Left renal pelvis (tissue), 4 donors: ENCODE measurements at regions not wholly inside any gene's neighbourhood (a gene's known extent, or its start where the extent isn't known, plus 50 kb on each side); places are given as distances from the start of the nearest gene placed in this dataset.

Experiments used
- DNase-seq, 4 donors: peaks; one replicate each; pipeline ENCODE4 v3.0.0-alpha.2; 2013; ENCODE audit warnings: low read depth in 4 of 4, low spot score in 3 of 4

DNA sequence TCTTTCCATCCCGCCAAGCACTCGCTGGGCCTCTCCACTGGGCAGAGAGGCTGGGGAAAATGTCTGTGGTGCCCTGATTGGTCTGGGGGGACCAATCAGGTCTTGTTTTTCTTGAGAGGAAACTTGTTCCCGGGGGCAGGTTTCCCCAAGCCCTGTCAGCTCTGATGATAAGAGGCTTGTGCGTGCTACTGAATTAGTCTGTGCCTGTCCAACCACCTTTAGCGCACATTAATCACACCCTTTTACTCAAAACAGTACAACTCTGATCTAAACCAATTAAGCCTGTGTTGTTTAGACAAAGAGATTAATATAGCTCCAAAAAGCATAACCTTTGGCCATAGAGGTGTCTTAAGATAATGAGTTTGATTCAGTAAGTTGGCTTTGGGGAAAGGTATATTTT, 580.4 kb downstream of the VRK1 start:
- DNase-seq = no peak

DNA sequence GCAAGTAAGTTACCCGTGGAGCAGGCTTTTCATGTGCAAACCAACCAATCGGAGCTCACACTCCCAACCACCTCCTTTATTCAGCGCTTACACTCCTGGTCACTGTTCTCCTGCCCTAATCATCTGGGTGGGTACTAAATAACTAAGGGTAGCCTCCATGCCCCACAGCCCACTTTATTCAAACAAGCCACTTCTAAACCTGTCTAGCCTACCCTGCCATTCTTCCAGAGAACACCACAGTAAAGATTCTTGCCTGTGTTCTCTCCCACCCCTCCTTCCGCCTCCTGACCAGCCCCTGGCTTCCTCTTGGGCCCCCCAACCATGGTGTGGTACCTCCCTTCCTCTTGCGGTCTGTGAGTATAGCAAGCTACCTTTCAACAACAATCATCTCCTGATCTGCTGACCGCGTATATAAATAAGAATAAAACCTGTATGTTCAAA, 581.9 kb downstream of the VRK1 start:
- DNase-seq = no peak

DNA sequence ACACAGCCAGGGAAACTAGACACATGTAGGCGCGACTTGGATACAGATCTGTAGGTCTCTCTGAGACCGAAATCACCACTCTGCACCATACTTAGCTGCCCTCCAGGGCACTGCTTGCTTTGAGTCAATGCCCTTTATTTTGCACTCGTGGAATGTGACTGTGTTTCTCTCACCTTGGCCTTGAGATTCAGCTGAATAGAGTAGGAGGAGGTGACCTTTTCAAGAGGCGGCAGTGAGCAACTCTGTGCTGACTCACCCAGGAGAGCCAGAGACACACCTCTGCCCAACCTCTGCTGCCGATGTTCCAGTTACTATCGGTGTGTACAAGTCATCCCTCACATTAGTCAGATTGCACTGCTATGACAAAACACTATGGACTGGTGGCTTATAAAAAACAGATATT, 583.4 kb downstream of the VRK1 start:
- DNase-seq = no peak

DNA sequence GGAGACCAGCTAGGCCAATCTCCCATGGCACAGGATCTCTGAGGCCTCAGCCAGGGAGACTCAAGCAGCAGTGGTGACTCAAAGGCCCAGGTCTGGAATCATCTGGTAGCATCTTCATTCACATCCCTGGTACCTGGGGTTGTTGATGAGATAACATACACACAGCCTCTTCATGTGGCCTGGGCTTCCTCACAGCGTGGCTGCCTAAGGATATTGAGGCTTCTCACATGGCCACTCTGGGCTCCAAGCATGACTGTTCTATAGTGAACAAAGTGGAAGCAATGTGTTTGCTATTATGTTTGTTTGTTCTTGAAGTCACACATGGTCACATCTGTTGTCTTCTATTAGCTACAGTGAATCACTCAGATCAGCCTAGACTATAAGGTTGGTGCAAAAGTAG, 584.1 kb downstream of the VRK1 start:
- no peak for DNase-seq

DNA sequence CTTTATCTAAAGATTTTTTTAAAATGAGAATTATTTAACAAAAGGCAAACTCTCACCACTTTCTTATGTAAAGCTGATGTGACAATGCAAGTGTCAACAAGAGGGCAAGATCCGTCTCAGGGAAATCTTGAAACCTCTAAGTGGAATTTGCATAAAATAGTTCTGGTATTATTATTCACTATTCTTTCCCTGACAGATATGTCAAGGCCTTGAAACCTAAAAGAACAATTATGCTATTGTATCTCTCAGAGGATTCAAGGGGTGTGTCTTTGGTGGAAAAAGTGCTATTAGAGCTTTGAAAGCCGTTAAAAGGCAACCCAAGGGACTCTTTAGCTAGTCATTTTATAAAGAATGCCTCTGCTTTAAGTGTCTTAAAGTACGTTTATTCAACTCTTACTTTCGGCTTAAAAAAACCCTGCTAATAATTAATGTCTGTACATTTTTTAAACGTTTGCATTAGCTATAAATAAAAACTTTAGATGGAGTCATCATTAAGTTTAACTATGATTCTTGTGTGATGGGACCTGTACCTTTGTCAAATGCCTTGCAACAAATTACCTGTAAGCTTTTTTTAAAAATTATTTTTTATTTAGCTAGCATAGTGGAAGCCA, 585.5 kb downstream of the VRK1 start:
- no peak for DNase-seq

DNA sequence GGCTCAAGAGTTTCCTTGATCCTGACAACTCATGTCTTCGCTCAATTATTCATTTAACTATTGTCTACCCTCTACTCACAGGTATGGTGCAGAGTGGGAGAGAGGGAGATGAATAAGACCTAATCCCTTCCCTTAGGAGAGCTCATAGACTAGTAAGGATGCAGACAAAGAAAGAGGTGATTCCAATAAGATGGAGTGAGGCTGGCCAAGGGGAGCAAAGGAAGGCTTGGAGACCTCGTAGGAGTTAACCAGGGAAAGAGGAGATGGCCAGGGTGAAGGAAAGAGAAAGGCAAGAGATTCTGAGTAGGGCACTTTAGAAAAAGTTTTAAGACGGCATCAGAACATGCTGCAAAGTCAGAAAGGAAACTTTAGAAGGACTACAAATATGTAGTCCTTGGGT, 588.5 kb downstream of the VRK1 start:
- no peak for DNase-seq

DNA sequence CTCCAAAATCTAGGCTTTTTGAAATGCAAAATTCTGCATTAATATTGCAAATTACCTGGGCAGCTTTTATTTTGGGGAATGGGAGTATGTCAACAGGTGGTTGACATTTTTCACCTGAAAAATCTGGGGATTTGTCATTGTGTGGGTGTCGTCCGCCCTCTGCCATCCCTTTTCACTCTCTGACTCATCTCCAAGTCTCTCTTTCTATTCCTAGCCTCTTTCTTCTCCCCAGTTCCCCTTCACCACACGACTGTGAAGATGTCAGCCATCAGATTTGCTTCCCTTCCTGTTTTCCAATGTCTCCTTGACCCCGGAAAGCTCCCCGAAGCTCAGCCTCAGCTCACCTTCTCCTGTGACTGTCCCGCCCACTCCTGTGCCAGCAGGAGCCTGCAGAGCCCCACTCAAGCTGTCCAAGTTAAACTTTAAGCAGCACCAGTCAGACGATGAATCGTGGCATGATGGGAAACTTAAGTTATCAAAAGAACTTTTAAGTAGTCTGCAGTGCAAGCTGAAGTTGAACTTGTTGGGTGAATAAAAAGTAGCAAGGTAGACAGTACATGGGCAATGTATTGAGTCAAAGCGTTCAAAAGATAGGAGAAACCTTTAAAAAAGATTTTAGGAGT, 590.2 kb downstream of the VRK1 start:
- no peak for DNase-seq

DNA sequence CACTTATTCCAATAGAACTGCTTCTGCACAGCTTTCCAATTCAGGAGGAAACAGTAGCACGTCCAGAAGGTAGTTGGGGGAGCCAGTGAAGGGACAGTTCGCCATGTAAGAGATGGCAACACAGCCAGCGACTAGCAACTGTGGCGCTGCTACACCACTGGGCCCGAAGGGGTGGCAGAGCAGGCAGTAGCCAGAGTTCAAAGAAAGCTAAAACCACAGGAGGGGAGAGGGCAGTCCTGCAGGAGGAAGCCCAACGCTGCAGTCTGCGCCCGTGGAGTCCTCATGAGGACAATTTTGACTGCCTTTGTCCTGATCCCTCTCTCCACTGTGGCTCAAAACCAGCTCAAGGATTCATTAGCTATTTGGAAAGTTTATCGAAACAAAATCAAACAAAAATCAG, 591.2 kb downstream of the VRK1 start:
- DNase-seq = no peak

DNA sequence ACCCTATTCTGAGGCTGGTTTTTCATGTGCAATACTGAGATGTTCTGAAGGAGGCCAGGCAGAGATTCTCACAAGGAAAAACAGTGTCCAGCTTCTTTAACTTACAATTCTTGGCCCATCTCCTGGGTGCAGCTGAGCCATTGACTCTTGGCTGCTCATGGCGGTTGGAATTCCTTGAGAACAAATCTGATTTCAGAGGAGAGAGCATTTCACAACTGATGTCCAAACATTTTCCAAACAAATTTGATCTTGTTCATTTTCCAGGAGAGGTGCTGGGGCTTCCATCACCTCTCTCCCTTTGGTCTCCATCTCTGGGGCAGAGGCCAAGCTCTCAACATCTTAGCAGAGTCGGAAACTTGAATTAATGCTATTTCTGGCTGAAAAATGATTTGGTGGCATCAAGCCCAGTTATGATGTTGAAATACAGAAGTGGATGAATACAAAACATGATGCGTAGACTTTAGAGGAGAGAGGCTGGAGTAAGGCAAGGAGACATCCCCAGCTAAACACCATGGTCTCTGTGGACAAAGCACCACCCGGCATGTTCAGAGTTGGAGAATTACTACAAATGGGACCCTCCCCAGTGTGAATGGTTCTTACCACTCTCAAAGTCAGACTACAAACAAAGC, 593.0 kb downstream of the VRK1 start:
- no peak for DNase-seq

DNA sequence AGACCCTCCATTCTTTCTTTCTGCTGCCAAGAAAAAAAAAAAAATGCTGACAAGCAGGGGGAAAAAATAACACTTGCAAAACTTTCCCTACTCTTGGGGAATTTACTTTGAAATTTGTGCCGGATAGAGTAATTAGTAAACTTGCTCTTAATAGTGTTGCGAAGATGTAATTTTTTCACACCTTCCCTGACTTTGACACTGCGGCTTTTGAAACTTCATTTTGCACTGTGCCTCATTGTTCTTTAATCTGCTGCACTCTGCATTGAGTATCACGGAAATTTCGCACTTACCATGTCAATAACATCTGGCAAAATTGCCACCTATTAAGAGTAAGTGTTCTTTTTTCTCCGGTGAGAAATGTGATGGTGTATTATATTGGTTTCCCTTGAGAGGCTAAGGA, 596.1 kb downstream of the VRK1 start:
- no peak for DNase-seq

DNA sequence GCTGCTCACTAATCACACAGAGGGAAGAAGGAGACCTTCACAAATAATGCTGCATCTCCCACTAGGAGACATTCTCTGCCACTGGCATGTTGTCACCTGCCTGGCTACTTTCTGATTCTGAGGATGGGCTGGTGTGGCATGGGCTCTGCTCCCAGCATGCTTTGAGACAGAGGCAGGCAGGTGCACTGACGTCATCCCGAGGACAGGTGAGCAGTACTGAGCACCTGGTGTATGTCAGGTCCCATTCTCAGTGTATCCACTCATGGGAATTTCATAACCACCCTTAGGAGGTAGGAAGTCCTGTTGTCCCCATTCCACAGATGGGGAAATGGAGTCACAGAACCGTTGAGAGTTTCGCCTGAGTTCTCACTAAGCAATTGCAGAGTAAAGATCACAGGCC, 597.9 kb downstream of the VRK1 start:
- DNase-seq = no peak

DNA sequence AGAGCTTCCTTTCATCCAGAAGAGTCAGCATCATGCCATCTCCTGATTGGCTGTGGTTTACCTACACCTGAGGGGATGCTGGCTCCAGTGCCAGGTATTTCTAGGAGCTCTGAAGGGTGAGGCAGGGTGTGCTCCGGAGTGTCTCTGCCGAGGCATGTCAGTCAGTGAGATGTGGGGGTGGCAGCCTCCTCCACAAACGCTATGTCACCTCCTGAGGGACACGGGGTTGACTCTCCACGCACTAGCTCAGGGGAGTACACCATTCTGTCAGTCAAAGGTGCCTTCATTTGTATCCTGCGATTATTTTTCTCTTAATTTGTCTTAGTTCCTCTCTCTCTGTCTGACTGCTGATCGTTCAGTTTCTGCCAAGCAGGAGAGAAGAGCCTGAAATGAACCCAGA, 604.5 kb downstream of the VRK1 start:
- DNase-seq = no peak

DNA sequence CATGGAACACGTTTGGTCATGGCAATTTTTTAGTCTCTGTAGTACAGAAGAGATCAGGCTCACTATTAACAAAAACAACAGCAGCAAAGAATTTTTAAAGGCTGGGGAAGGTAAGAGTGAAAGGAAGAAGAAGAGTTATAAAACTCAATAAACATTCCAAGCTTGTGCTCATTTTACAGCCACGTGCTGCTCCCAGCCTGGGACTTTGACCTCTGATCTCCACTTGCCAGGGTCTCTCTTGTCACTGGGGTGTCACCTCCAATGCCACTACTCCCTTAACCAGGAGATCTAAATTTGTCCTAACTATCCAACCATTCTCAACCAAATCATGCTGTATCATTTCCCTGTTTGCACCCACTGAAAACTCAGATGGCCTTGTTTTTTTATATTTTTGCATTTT, 605.1 kb downstream of the VRK1 start:
- no peak for DNase-seq

DNA sequence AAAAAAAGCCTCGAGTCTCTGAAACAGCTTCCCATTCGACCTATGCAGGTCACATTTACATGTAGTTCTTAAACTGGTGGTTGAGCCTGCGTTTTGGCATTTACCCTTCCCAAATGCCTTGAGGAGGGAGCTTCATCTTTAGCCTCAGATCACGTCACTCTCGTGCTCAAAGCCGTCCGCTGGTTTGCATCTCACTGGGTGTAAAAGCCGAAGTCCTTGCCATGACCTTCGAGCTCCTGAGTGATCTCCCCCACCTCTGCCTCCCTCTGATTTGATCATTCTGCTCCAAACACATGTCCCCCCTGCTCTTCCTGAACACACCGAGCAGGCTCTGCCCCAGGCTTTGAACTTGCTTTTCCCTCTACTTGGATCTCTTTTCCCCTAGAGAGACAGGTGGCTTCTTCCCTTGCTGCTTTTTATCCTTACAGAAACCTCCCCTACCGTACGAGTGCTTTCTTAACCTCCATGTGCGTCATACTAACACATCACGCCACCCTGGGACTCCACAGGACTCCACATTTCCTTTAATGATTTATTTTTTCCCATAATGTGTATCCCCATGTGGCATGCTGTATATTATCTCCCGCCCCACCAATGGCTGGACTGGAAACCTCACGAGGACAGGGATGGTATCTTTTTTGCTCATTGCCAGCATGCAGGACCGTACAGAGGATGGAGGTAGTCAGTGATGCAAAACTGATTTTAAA, 610.7 kb downstream of the VRK1 start:
- DNase-seq = no peak

DNA sequence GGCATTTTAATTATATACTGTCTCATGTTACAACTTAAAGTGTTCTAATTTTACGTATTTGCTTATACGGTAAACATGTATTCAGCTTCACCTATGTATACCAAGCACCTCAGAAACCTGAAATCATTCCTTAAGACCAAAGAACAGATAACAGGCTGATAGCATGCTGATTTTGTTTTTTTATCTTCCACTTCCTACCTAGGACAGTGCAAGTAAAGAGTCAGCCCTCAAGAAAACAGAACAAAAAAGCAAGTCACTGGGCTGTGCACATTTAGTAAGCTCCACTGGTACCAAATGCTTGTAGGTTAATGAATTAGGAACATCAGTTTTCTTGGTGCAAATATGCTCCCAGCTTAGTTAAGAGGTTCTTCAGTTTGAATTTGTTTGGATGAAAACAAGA, 611.3 kb downstream of the VRK1 start:
- DNase-seq = no peak

DNA sequence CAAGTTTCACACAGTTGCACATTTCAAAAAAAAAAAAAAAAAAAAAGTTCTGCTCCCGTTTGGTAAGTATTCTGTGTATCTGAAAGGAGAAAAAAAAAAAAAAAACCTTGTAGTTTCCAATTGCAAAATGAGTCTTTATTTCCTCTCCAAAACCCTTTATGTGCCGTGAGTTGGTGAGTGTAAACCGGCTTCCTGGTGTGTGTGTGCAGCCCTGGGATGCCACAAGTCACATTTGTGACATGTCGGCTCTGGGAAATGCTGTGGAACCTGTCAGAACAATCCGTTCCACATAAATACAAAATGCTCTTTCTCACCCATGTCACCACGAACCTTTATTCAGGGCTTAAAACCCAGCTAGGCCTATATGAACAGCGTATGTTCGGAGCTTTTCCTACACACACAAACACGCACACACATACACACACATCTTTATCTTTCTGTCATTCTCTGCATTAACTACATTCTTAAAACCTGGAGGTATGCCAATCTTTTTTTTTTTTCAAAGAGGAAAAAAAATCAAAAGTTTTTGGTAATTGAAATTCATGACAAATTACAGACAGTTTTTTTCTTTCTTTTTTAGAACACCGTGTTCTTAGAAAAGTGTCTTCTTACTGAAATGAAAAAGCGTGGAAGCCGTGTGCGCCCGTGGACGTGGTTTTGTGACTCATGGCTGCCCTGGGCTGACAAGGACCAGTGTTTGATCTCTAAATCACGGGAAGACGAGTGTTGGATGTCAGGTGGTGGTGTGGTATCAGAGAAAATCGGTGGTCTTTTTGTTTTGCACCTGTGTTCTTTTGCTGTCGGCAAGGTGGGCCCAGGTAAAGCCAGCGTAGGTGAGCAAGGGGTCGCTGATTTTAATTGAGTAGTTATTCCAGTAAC, 612.0 kb downstream of the VRK1 start:
- no peak for DNase-seq

DNA sequence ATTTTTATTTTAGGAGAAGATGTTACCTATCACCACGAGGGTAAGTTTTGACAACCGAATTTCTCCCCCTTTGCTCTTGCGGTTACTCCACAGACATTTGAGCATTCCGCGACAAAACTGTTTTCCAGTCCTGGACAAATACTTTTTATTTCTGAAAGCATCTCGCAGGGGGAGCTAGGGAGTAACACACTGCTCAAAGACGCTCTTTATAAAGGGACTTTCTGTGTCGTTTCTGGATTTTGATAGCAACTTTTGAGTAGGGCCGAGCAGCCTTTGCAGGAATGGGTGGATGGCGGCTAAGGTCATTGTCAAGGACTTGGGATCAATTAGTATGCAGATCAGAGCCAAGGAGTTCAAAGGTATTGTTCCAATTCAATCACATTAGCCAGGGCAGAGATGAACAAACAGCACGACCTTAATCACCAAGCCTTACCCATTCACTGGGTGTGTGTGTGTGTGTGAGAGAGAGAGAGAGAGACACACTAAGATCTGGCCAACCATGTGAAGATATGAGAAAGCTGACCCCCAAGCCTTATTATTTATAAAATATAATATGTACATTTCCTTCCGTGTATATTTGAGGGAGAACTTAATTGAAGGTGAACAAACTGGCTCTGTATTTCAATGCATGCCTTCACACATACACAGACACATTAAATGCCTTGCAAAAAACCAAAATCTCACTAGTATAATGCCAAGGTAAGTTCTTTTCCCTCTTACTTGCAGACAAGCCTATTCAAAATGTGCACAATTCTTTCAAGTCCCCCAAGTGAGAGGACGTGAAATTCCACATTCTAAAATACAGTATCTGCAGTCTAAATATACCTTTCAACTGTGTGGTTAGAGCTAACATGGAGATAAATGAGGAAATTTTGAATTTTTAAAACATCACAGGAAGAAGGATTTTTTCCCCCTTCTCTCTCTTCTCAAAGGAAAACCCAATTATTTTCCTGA, 613.8 kb downstream of the VRK1 start:
- no peak for DNase-seq

DNA sequence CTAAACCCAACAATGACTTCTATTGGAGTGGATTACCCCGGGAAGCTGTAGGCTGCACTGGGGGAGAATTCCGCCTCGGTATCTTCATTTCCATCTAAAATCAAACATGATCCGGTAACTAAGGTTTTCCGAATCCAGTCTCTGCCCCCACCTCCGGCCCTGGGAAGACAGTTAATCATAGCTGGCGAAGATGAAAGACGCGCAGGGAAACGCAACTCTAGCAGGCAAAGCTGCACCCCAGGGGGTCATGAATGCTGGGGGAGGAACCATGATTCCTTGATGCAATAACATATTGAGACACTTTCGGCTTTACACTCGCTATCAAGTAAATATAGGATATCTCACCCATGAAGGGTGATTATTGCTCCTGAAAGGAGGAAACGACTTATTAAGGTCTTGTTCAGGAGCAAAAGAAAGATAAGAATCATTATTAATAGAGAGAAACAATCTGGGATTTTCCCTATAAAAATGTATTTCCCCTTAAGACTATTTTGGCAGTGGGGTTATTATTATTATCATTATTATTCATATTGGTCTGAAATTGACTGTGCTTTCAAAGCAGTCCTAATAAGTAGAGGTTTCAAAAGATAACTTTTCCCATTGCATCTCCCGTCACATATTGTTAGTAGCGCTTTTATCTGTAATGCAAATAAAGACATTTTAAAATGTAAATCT, 614.9 kb downstream of the VRK1 start:
- no peak for DNase-seq

DNA sequence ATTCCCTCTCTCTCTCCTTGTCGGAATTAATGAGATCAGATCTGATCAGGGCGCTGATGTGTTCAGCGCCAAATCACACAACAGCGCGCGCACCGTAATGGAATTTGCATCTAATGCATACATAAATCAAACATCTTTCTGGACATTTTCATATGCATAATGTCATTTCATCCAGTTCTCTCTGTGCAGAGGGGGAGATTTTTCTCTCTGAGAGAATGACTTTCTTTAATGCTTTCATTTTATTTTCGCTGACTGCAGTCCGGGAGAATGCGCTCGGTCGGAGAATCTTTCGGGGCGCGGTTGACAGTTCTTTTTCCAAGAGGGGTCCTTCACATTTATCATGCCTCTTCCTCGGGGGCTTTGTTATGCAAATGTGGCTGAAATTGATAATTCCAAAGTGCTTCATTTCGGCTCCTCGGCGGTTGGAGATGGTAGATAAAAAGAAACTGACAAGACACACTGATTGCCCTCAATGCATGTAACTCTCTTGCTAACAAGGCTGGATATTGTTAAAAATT, 615.9 kb downstream of the VRK1 start:
- no peak for DNase-seq
